CD4-positive, CD25-positive, alpha-beta regulatory T cell (primary cell): ENCODE measurements at regions not wholly inside any gene's neighbourhood (a gene's known extent, or its start where the extent isn't known, plus 50 kb on each side); places are given as distances from the start of the nearest gene placed in this dataset.

Experiments used
- ATAC-seq, 2 donors: fragments of 150-1000 bp; cut with Tn5 transposase; one replicate each; pipeline ENCODE4 v1.10.0; 2021; ENCODE audit warnings: low read depth in 2 of 2, moderate number of reproducible peaks in 2 of 2, moderate library complexity in 1 of 2
- DNase-seq, 3 donors: peaks; one replicate each; pipeline versions ENCODE4 v3.0.0 to v3.0.0-alpha.2; 2012 to 2022; ENCODE audit warnings: mixed read lengths in 1 of 3
- H3K27ac ChIP-seq: one replicate; pipeline ENCODE4 v1.7.0; 2013; ENCODE audit warnings: mild to moderate bottlenecking, low read length; ENCODE audit not compliant: insufficient read depth, poor library complexity, severe bottlenecking
- H3K27me3 ChIP-seq: one replicate; pipeline ENCODE4 v1.7.0; 2013; ENCODE audit warnings: low read length; ENCODE audit not compliant: control insufficient read depth, insufficient read depth
- H3K36me3 ChIP-seq: one replicate; pipeline ENCODE4 v1.7.0; 2013; ENCODE audit warnings: mild to moderate bottlenecking, low read length, moderate library complexity; ENCODE audit not compliant: control insufficient read depth, insufficient read depth
- H3K4me1 ChIP-seq: 2 replicates; pipeline ENCODE4 v1.7.0; 2013; ENCODE audit warnings: mild to moderate bottlenecking, low read length; ENCODE audit not compliant: insufficient read depth, control insufficient read depth, poor library complexity, severe bottlenecking
- H3K4me3 ChIP-seq: one replicate; pipeline ENCODE4 v1.7.0; 2013; ENCODE audit warnings: low read depth, mild to moderate bottlenecking, low read length, moderate library complexity
- H3K9me3 ChIP-seq, 2 experiments: 1 replicate in 1 of 2; 2 replicates in 1 of 2; pipeline ENCODE4 v1.7.0; 2013; ENCODE audit warnings: low read length in 2 of 2, mild to moderate bottlenecking in 1 of 2, moderate library complexity in 1 of 2; ENCODE audit not compliant: control insufficient read depth in 2 of 2
- H3K27ac Mint-ChIP-seq, 3 donors: one replicate each; pipeline ENCODE4 v1.8.0; 2020 to 2022; ENCODE audit warnings: mild to moderate bottlenecking in 3 of 3, mixed read lengths in 3 of 3, moderate library complexity in 2 of 3
- H3K27me3 Mint-ChIP-seq: one replicate; pipeline ENCODE4 v1.8.0; 2022; ENCODE audit warnings: mild to moderate bottlenecking, mixed read lengths
- H3K36me3 Mint-ChIP-seq: one replicate; pipeline ENCODE4 v1.8.0; 2020; ENCODE audit warnings: mixed read lengths
- H3K4me1 Mint-ChIP-seq, 4 donors: one replicate each; pipeline ENCODE4 v1.8.0; 2020 to 2022; ENCODE audit warnings: mixed read lengths in 4 of 4, mild to moderate bottlenecking in 1 of 4
- H3K4me3 Mint-ChIP-seq, 4 donors: one replicate each; pipeline ENCODE4 v1.8.0; 2020 to 2022; ENCODE audit warnings: mild to moderate bottlenecking in 4 of 4, mixed read lengths in 4 of 4, moderate library complexity in 3 of 4
- H3K9me3 Mint-ChIP-seq, 7 donors: one replicate each; pipeline ENCODE4 v1.8.0; 2020 to 2022; ENCODE audit warnings: mixed read lengths in 7 of 7, mild to moderate bottlenecking in 3 of 7, moderate library complexity in 2 of 7

DNA sequence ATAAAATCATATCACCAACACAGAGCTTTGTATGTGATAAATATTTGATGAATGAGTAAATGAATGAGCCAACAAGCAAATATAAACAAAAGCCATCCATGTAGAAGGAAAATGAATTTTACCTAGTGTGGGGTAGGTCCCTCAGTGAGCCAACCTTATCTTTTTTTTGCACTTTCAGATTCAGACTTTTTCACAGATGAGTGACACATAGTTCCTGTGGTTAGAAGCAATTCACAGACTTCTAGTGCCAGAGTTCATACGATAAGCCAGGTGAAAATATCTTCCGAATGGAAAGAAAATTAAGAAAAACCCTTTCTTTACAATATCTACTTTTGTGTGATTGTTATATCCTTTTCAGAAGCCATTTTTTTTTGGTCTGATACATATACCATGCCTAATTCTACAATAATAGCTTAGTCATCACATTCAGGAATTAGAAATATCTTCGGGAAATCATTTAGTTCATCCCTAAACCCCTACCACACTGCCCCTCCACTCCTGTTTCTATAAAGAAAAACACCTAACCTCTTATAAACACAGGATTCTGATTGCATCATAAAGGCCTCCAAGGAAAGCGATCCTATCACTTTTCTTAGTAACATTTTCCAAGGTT is 82.7 kb upstream of the CNR1 start:
- H3K27me3 ChIP-seq: peaks cover 1% of the 10 kb centered on the region
- no peaks in the 10 kb centered on the region for H3K9me3 ChIP-seq
- no peaks in the 10 kb centered on the region for H3K36me3 ChIP-seq
- H3K27ac Mint-ChIP-seq: no peak overlapping the region
- peaks cover 0 to 9% (median 0%) of the 10 kb centered on the region in 7 donors for H3K9me3 Mint-ChIP-seq
- H3K4me3 ChIP-seq: no peak overlapping the region
- no peaks in the 10 kb centered on the region for H3K27me3 Mint-ChIP-seq
- ATAC-seq: no peak
- H3K27ac ChIP-seq: no peak overlapping the region
- no peak for DNase-seq
- H3K4me1 Mint-ChIP-seq: no peaks in the 10 kb centered on the region
- H3K4me1 ChIP-seq: no peaks in the 10 kb centered on the region
- H3K4me3 Mint-ChIP-seq: no peak overlapping the region
- H3K36me3 Mint-ChIP-seq: no peaks in the 10 kb centered on the region

DNA sequence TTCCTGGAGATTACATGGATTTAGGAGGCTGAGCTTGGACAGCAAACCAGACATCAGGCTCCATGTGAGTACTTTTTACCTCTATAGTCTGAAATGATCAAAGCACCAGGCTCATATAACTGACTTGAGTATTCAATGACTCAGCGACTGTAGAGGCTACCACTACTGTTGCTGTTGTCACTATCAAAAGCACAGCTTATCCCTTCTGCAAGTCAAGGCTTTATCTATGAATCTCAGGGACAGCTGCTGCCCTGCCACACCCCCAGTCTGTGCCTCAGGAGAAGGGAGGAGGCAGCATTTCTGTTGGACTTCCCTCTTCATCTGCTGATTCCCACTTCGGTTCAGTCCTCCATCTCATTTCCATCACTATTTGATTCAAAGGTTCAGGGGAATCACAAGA is 80.5 kb upstream of the CNR1 start:
- Histone ChIP-seq H3K9me3 (no peaks in the 10 kb centered on the region), H3K4me3 (no peak overlapping the region), H3K27me3 (peaks cover 1% of the 10 kb centered on the region), H3K4me1 (no peaks in the 10 kb centered on the region), H3K36me3 (no peaks in the 10 kb centered on the region), H3K27ac (no peak overlapping the region)
- ATAC-seq (no peak), DNase-seq (no peak)
- H3K4me1 Mint-ChIP-seq: no peaks in the 10 kb centered on the region
- H3K9me3 Mint-ChIP-seq: peaks cover 0 to 9% (median 1%) of the 10 kb centered on the region in 7 donors
- H3K27me3 Mint-ChIP-seq: no peaks in the 10 kb centered on the region
- H3K4me3 Mint-ChIP-seq: no peak overlapping the region
- no peaks in the 10 kb centered on the region for H3K36me3 Mint-ChIP-seq
- no peak overlapping the region for H3K27ac Mint-ChIP-seq

DNA sequence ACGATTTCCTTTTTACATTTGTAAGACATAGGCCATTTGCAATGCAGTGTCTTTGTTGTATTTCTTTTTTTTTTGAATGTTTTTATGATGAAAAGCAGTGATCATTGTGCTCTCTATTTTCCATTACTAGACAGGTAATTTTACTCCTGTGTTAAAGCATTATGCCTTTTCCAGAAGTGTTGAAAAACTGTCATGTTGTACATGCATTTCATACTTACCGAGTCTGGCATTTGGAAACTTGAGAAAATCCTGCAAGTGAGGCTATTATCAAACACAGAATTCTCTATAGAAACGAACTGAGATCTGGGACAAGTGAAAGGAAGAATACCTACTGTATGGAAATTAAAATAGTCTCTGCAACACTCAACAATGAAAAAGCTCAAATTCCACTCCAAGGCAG is 78.6 kb upstream of the CNR1 start:
- no peak for DNase-seq
- Mint-ChIP-seq H3K9me3 (peaks cover 0 to 16% (median 1%) of the 10 kb centered on the region in 7 donors), H3K36me3 (no peaks in the 10 kb centered on the region), H3K4me3 (no peak overlapping the region), H3K27ac (no peak overlapping the region), H3K4me1 (no peaks in the 10 kb centered on the region), H3K27me3 (no peaks in the 10 kb centered on the region)
- no peaks in the 10 kb centered on the region for H3K9me3 ChIP-seq
- H3K36me3 ChIP-seq: no peaks in the 10 kb centered on the region
- H3K4me3 ChIP-seq: no peak overlapping the region
- no peaks in the 10 kb centered on the region for H3K27me3 ChIP-seq
- no peak overlapping the region for H3K27ac ChIP-seq
- no peaks in the 10 kb centered on the region for H3K4me1 ChIP-seq
- no peak for ATAC-seq

DNA sequence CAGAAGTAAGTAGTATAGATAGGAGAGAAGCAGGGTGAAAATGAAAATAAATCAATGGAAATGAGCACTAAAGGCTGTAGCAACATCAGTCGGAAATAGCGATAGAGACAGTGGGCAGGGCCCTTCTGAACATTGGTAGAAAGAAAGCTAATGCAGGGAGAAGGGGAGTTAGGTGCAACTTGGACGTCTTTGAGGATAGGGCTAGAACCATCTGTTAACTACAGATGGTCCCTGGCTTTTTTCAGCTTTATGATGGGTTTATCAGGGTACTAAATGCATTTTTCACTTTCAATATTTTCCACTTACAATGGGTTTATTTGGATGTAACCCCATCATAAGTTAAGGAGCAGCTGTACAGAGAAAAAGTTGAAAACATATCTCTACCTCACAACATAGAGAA is 72.8 kb upstream of the CNR1 start:
- H3K36me3 ChIP-seq: no peaks in the 10 kb centered on the region
- H3K4me1 ChIP-seq: no peaks in the 10 kb centered on the region

DNA sequence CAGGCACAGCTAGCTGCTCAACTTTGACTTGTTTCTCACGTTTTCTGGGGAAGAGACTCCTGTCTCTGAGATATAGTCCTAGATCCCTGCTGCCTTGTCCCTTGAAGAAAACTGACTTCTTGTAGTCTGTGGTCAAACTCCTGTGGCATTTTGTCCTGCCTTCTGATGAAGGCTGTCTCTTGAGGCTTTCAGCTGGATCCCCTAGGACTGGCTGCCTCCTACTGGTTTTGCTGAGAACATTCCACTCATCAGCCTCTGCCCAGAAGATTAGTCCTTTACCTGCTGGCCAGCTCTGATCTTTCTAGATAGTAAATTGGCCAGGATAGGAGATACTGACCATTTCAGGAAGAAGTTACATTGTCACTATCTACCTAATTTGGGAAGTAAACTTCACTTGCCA is 71.9 kb upstream of the CNR1 start:
- no peak overlapping the region for H3K4me3 ChIP-seq
- ATAC-seq (no peak), DNase-seq (no peak)
- H3K27me3 ChIP-seq: no peaks in the 10 kb centered on the region
- Mint-ChIP-seq H3K9me3 (peaks cover 0 to 19% (median 4%) of the 10 kb centered on the region in 7 donors), H3K4me3 (no peak overlapping the region), H3K27me3 (peaks cover 4% of the 10 kb centered on the region), H3K36me3 (no peaks in the 10 kb centered on the region), H3K4me1 (no peaks in the 10 kb centered on the region), H3K27ac (no peak overlapping the region)
- no peak overlapping the region for H3K27ac ChIP-seq
- H3K4me1 ChIP-seq: no peaks in the 10 kb centered on the region
- no peaks in the 10 kb centered on the region for H3K36me3 ChIP-seq
- no peaks in the 10 kb centered on the region for H3K9me3 ChIP-seq

More for the DNA sequence above, 72.8 kb upstream of the CNR1 start:
- Histone ChIP-seq H3K27me3 (no peaks in the 10 kb centered on the region), H3K27ac (no peak overlapping the region), H3K4me3 (no peak overlapping the region), H3K9me3 (no peaks in the 10 kb centered on the region)
- H3K4me3 Mint-ChIP-seq: no peak overlapping the region
- ATAC-seq (no peak), DNase-seq (no peak)
- peak overlapping the region in 1 of 3 donors; percentile 70 for H3K27ac Mint-ChIP-seq
- H3K27me3 Mint-ChIP-seq: peaks cover 4% of the 10 kb centered on the region
- no peaks in the 10 kb centered on the region for H3K36me3 Mint-ChIP-seq
- H3K4me1 Mint-ChIP-seq: no peaks in the 10 kb centered on the region
- H3K9me3 Mint-ChIP-seq: peaks cover 0 to 16% (median 2%) of the 10 kb centered on the region in 7 donors

DNA sequence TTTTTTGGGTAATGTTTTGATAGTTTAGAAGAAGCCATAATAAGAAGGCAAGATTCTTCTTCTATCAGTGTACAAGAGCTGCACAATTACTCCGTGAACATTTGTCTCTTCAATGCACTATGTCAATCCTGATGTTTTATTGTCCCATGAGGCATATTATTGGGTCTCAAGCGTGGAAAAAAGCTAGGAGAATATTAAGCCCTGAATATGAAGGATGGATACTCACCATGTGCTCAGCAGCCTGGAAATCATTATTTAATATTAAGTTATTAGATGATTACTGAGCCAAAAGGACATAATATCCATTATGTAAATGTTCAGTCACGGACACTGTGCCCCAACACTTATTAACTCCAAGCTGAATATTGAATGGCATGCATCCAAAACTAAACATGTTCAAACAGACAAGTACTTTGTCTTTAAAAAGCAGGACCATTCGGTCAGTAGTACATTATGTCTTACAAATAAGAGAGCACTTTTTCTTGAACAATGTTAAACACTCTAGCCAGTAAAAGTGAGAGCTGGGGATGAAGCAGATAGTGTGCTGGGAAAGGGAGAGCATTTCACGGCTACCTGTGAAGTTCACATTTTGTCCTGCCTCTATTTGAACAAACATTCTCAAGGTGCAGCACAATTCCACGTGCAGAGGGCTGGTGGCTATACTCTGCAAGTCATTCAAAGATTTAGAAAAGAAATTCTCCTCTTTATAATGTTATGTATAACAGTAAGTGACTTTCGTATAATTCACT is 70.6 kb upstream of the CNR1 start:
- Histone ChIP-seq H3K4me3 (no peak overlapping the region), H3K27ac (no peak overlapping the region), H3K27me3 (no peaks in the 10 kb centered on the region), H3K4me1 (no peaks in the 10 kb centered on the region), H3K9me3 (no peaks in the 10 kb centered on the region), H3K36me3 (no peaks in the 10 kb centered on the region)
- Mint-ChIP-seq H3K27ac (no peak overlapping the region), H3K4me3 (no peak overlapping the region), H3K9me3 (peaks cover 0 to 13% (median 5%) of the 10 kb centered on the region in 7 donors), H3K27me3 (peaks cover 4% of the 10 kb centered on the region), H3K36me3 (no peaks in the 10 kb centered on the region), H3K4me1 (no peaks in the 10 kb centered on the region)
- DNase-seq: no peak
- ATAC-seq: no peak

DNA sequence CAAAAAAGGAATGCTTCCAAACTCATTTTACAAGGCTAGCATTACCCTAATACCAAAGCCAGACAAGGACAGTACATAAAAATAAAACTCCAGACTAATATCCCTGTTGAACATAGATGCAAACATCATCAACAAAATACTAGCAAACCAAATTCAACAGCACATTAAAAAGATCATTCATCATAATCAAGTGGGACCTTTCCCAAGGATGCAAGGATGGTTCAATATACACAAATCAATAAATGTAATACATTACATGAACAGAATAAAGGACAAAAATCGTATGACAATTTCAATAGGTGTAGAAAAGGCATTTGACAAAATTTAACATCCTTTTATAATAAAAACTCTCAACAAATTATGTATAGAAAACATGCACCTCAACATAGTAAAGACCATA is 66.6 kb upstream of the CNR1 start:
- H3K27me3 Mint-ChIP-seq: peaks cover 4% of the 10 kb centered on the region
- H3K27ac ChIP-seq: no peak overlapping the region
- no peak overlapping the region for H3K27ac Mint-ChIP-seq
- ATAC-seq (no peak), DNase-seq (no peak)
- no peak overlapping the region for H3K4me3 Mint-ChIP-seq
- no peaks in the 10 kb centered on the region for H3K27me3 ChIP-seq
- H3K36me3 ChIP-seq: no peaks in the 10 kb centered on the region
- H3K4me1 ChIP-seq: no peaks in the 10 kb centered on the region
- H3K9me3 Mint-ChIP-seq: peaks cover 0 to 29% (median 8%) of the 10 kb centered on the region in 7 donors
- peaks cover 10 to 16% of the 10 kb centered on the region in 2 experiments for H3K9me3 ChIP-seq
- no peaks in the 10 kb centered on the region for H3K36me3 Mint-ChIP-seq
- H3K4me1 Mint-ChIP-seq: no peaks in the 10 kb centered on the region
- no peak overlapping the region for H3K4me3 ChIP-seq

DNA sequence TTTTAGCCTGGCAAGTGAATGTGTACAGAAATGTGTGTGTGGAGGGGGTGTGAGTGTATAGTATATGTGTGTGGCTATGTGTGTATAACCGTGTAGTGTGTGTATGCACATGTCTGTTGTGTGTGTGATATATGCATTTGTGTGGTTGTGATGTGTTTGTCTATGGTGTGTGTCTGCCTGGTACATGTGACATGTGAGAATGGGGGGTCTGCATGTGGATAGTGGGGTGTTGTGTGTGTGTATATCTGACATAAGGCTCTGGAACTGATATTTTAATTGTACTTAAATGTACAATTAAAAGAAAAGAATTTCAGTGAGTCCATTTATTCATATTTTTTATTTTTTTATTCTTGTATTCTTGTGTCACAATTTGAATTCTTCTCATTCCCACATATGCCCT is 57.2 kb upstream of the CNR1 start:
- Mint-ChIP-seq H3K9me3 (peaks cover 0 to 4% (median 0%) of the 10 kb centered on the region in 7 donors), H3K4me1 (no peaks in the 10 kb centered on the region), H3K4me3 (no peak overlapping the region), H3K36me3 (no peaks in the 10 kb centered on the region), H3K27ac (no peak overlapping the region), H3K27me3 (no peaks in the 10 kb centered on the region)
- H3K27ac ChIP-seq: no peak overlapping the region
- ATAC-seq: no peak
- no peak overlapping the region for H3K4me3 ChIP-seq
- H3K4me1 ChIP-seq: no peaks in the 10 kb centered on the region
- no peaks in the 10 kb centered on the region for H3K27me3 ChIP-seq
- no peaks in the 10 kb centered on the region for H3K36me3 ChIP-seq
- no peak for DNase-seq
- no peaks in the 10 kb centered on the region for H3K9me3 ChIP-seq
